IMR-90 (cell line): ENCODE measurements at regions not wholly inside any gene's neighbourhood (a gene's known extent, or its start where the extent isn't known, plus 50 kb on each side); places are given as distances from the start of the nearest gene placed in this dataset.

ENCODE experiments used
- ATAC-seq: fragments of 200-7000 bp; cut with Tn5 transposase; 2 replicates; pipeline ENCODE4 v1.9.1; 2020; ENCODE audit warnings: low read depth, mild to moderate bottlenecking, moderate library complexity
- BruUV-seq: library from RNA; stranded (reverse); fragments of 400-500 nt; replicated peaks from 2 replicates; lab custom pipeline; 2021; lab: Mats Ljungman, UMichigan
- CTCF ChIA-PET: fragments of 300-600 bp; formaldehyde crosslinking; extraction: SDS; loops from one replicate; lab custom pipeline; 2021; ENCODE audit warnings: antibody characterized with exemption; lab: Yijun Ruan, JAX
- POLR2A ChIA-PET: fragments of 300-600 bp; sonication (Branson Sonifier 250); formaldehyde crosslinking; loops from one replicate; lab custom pipeline; 2022; ENCODE audit warnings: antibody characterized with exemption; ENCODE audit not compliant: unreplicated experiment; lab: Charles Lee
- DNase-seq: peaks from one replicate; pipeline ENCODE4 v3.0.0; 2013
- H2AFZ ChIP-seq: replicated peaks from 2 replicates; pipeline ENCODE3; 2013; ENCODE audit warnings: low read length, mild to moderate bottlenecking; ENCODE audit not compliant: poor library complexity
- H2AK5ac ChIP-seq: 2 replicates; pipeline ENCODE4 v1.6.1; 2013; ENCODE audit warnings: low read depth, low read length, inconsistent platforms
- H2AK9ac ChIP-seq: replicated peaks from 2 replicates; pipeline ENCODE3; 2013; ENCODE audit warnings: mild to moderate bottlenecking, low read depth, low read length, moderate library complexity; ENCODE audit not compliant: poor library complexity
- H2BK120ac ChIP-seq: 2 replicates; pipeline ENCODE4 v1.6.1; 2013; ENCODE audit warnings: low read depth, low read length, inconsistent platforms
- H2BK15ac ChIP-seq: 3 replicates; pipeline ENCODE4 v1.6.1; 2013; ENCODE audit warnings: low read depth, low read length, inconsistent platforms
- H2BK20ac ChIP-seq: 2 replicates; pipeline ENCODE4 v1.6.1; 2013; ENCODE audit warnings: low read depth, mild to moderate bottlenecking, inconsistent platforms, low read length, moderate library complexity
- H2BK5ac ChIP-seq: 2 replicates; pipeline ENCODE4 v1.6.1; 2013; ENCODE audit warnings: mild to moderate bottlenecking, low read depth, low read length, inconsistent platforms; ENCODE audit not compliant: poor library complexity, severe bottlenecking
- H3K14ac ChIP-seq: replicated peaks from 2 replicates; pipeline ENCODE4 v1.6.1; 2013; ENCODE audit warnings: low read depth, low read length, inconsistent platforms
- H3K18ac ChIP-seq: 2 replicates; pipeline ENCODE4 v1.6.1; 2013; ENCODE audit warnings: low read depth, low read length, control low read depth
- H3K23ac ChIP-seq: 2 replicates; pipeline ENCODE4 v1.6.1; 2013; ENCODE audit warnings: low read depth, low read length, inconsistent platforms
- H3K27ac ChIP-seq: 2 replicates; pipeline ENCODE4 v1.5.1; 2013; ENCODE audit warnings: mild to moderate bottlenecking, control low read depth, low read length; ENCODE audit not compliant: insufficient read depth
- H3K27me3 ChIP-seq: 2 replicates; pipeline ENCODE4 v1.6.1; 2013; ENCODE audit warnings: low read length; ENCODE audit not compliant: control insufficient read depth, insufficient read depth
- H3K36me3 ChIP-seq: 2 replicates; pipeline ENCODE4 v1.6.1; 2013; ENCODE audit warnings: low read length, mixed read lengths; ENCODE audit not compliant: control insufficient read depth, insufficient read depth
- H3K4ac ChIP-seq: 2 replicates; pipeline ENCODE4 v1.6.1; 2013; ENCODE audit warnings: low read depth, low read length, inconsistent platforms
- H3K4me1 ChIP-seq: 2 replicates; pipeline ENCODE4 v1.6.1; 2013; ENCODE audit warnings: low read length, mixed read lengths; ENCODE audit not compliant: control insufficient read depth, insufficient read depth
- H3K4me2 ChIP-seq: 2 replicates; pipeline ENCODE4 v1.6.1; 2013; ENCODE audit warnings: low read depth, mild to moderate bottlenecking, control low read depth, low read length, moderate library complexity
- H3K4me3 ChIP-seq: 2 replicates; pipeline ENCODE4 v1.5.1; 2013; ENCODE audit warnings: low read depth, mild to moderate bottlenecking, control low read depth, low read length, moderate library complexity; ENCODE audit not compliant: insufficient read depth
- H3K56ac ChIP-seq: 2 replicates; pipeline ENCODE4 v1.6.1; 2013; ENCODE audit warnings: low read length, inconsistent platforms; ENCODE audit not compliant: insufficient read depth; ENCODE audit errors: extremely low read depth
- H3K79me1 ChIP-seq, 2 experiments: 2 replicates each; pipeline ENCODE4 v1.6.1; 2013; ENCODE audit warnings: low read length in 2 of 2, inconsistent platforms in 1 of 2, low read depth in 1 of 2
- H3K9ac ChIP-seq: 2 replicates; pipeline ENCODE4 v1.6.1; 2013; ENCODE audit warnings: low read depth, low read length, control low read depth
- H3K9me1 ChIP-seq: 2 replicates; pipeline ENCODE4 v1.6.1; 2013; ENCODE audit warnings: low read length, inconsistent platforms; ENCODE audit not compliant: insufficient read depth
- H3K9me3 ChIP-seq: 2 replicates; pipeline ENCODE4 v1.6.1; 2013; ENCODE audit warnings: low read length; ENCODE audit not compliant: control insufficient read depth, insufficient read depth
- H4K20me1 ChIP-seq: 2 replicates; pipeline ENCODE4 v1.6.1; 2013; ENCODE audit warnings: low read length, inconsistent platforms; ENCODE audit not compliant: insufficient read depth
- H4K5ac ChIP-seq: 2 replicates; pipeline ENCODE4 v1.6.1; 2013; ENCODE audit warnings: mild to moderate bottlenecking, low read depth, low read length, control low read depth
- H4K8ac ChIP-seq, 2 experiments: 2 replicates each; pipeline ENCODE4 v1.6.1; 2013; ENCODE audit warnings: low read depth in 2 of 2, low read length in 2 of 2, control low read depth in 1 of 2, inconsistent platforms in 1 of 2
- H4K91ac ChIP-seq: 2 replicates; pipeline ENCODE4 v1.6.1; 2013; ENCODE audit warnings: low read depth, low read length, inconsistent platforms; ENCODE audit not compliant: insufficient read depth
- BHLHE40 ChIP-seq: fragments of 150-350 bp; IDR thresholded peaks from 2 replicates; pipeline ENCODE4 v1.6.1; 2016; ENCODE audit warnings: mild to moderate bottlenecking, low read depth, low read length
- CEBPB ChIP-seq: IDR thresholded peaks from 2 replicates; pipeline ENCODE4 v1.6.1; 2012; ENCODE audit warnings: low read depth, low read length, improper control_type of control experiment
- CHD1 ChIP-seq: IDR thresholded peaks from 2 replicates; pipeline ENCODE4 v1.6.1; 2012; ENCODE audit warnings: low read depth, low read length, improper control_type of control experiment
- CTCF ChIP-seq: conservative IDR thresholded peaks from 2 replicates; pipeline ENCODE4 v1.5.1; 2012; ENCODE audit warnings: mild to moderate bottlenecking, low read depth, low read length, improper control_type of control experiment
- FOS ChIP-seq: fragments of 150-350 bp; IDR thresholded peaks from 2 replicates; pipeline ENCODE4 v1.6.1; 2016; ENCODE audit warnings: low read depth, low read length
- MAFK ChIP-seq: IDR thresholded peaks from 2 replicates; pipeline ENCODE4 v1.6.1; 2012; ENCODE audit warnings: low read depth, low read length, improper control_type of control experiment
- MAZ ChIP-seq: IDR thresholded peaks from 2 replicates; pipeline ENCODE4 v1.6.1; 2012; ENCODE audit warnings: low read depth, mild to moderate bottlenecking, low read length, improper control_type of control experiment, moderate library complexity, borderline replicate concordance
- MXI1 ChIP-seq: IDR thresholded peaks from 2 replicates; pipeline ENCODE4 v1.6.1; 2012; ENCODE audit warnings: low read depth, mild to moderate bottlenecking, low read length, moderate library complexity, borderline replicate concordance
- NFE2L2 ChIP-seq: fragments of 150-350 bp; IDR thresholded peaks from 2 replicates; pipeline ENCODE4 v1.6.1; 2016; ENCODE audit warnings: low read depth, mild to moderate bottlenecking, low read length
- POLR2A ChIP-seq: IDR thresholded peaks from 2 replicates; pipeline ENCODE4 v1.6.1; 2012; ENCODE audit warnings: mild to moderate bottlenecking, low read depth, low read length
- RAD21 ChIP-seq: IDR thresholded peaks from 2 replicates; pipeline ENCODE4 v1.6.1; 2012; ENCODE audit warnings: low read length, improper control_type of control experiment
- RCOR1 ChIP-seq: IDR thresholded peaks from 2 replicates; pipeline ENCODE4 v1.6.1; 2012; ENCODE audit warnings: mild to moderate bottlenecking, low read length, improper control_type of control experiment; ENCODE audit not compliant: insufficient replicate concordance
- RFX5 ChIP-seq: IDR thresholded peaks from 2 replicates; pipeline ENCODE4 v1.8.0; 2012; ENCODE audit warnings: low read depth, mild to moderate bottlenecking, low read length, moderate library complexity
- SMC3 ChIP-seq: fragments of 150-350 bp; IDR thresholded peaks from 2 replicates; pipeline ENCODE4 v1.6.1; 2016; ENCODE audit warnings: low read depth, mild to moderate bottlenecking, antibody characterized with exemption, low read length, moderate library complexity
- WGBS, 2 experiments: methylation state at CpG; one replicate each; pipeline versions ENCODE4 v1.1.5 to v1.1.7; 2013; ENCODE audit warnings: missing lambda C conversion rate in 2 of 2; ENCODE audit not compliant: insufficient read length in 1 of 2; ENCODE audit errors: extremely low coverage in 2 of 2; 5-methylcytosine and 5-hydroxymethylcytosine counted together
- dilution Hi-C: fragments of 300-500 bp; cut with HindIII; formaldehyde crosslinking; loops from one replicate; pipeline ENCODE4 v1.14.3; 2018; ENCODE audit warnings: low sequenced_read_pairs; ENCODE audit not compliant: unreplicated experiment
- in situ Hi-C: fragments of 300-500 bp; cut with MboI; formaldehyde crosslinking; loops from 3 replicates; pipeline ENCODE4 v1.14.3; 2019; ENCODE audit warnings: low sequenced_read_pairs, inconsistent platforms, mixed read lengths
- intact Hi-C: fragments of 100-400 bp; cut with micrococcal nuclease; formaldehyde crosslinking; loops from 2 replicates; pipeline ENCODE4 v1.10.0; 2022
- TF ChIP-seq, protein P1 (sequence below): fragments of 150-350 bp; IDR thresholded peaks from 2 replicates; pipeline ENCODE4 v1.6.1; 2017; ENCODE audit warnings: mild to moderate bottlenecking, antibody characterized with exemption, low read length, low read depth
- TF ChIP-seq, protein P2 (sequence below): fragments of 150-350 bp; IDR thresholded peaks from 2 replicates; pipeline ENCODE4 v1.6.1; 2016; ENCODE audit warnings: low read depth, mild to moderate bottlenecking, low read length, moderate library complexity, borderline replicate concordance

- H3K9me3 ChIP-seq: no peaks in the 10 kb centered on the region
- no peak overlapping the region for H3K9ac ChIP-seq
- no peak overlapping the region for H2BK5ac ChIP-seq
- H4K20me1 ChIP-seq: no peaks in the 10 kb centered on the region
- no peaks in the 10 kb centered on the region for H3K36me3 ChIP-seq
- no peak overlapping the region for H2AK5ac ChIP-seq
- H2BK20ac ChIP-seq: no peak overlapping the region
- no peak overlapping the region for H4K8ac ChIP-seq
- H3K4ac ChIP-seq: no peak overlapping the region
- no peak overlapping the region for H3K4me2 ChIP-seq
- H2BK120ac ChIP-seq: no peak overlapping the region
- DNase-seq (no peak), ATAC-seq (no peak)
- H3K56ac ChIP-seq: no peak overlapping the region
- CTCF ChIA-PET: no interaction called here
- POLR2A ChIA-PET: no interaction called here
- H2AFZ ChIP-seq: no peak overlapping the region
- TF ChIP-seq NFE2L2: no peak
- TF ChIP-seq MXI1: no peak
- no peak for TF ChIP-seq RCOR1
- no peak for TF ChIP-seq FOS
- TF ChIP-seq CTCF: no peak
- no peak for TF ChIP-seq BHLHE40
- no peak for TF ChIP-seq RFX5
- TF ChIP-seq, protein P1, sequence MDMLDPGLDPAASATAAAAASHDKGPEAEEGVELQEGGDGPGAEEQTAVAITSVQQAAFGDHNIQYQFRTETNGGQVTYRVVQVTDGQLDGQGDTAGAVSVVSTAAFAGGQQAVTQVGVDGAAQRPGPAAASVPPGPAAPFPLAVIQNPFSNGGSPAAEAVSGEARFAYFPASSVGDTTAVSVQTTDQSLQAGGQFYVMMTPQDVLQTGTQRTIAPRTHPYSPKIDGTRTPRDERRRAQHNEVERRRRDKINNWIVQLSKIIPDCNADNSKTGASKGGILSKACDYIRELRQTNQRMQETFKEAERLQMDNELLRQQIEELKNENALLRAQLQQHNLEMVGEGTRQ: no peak
- TF ChIP-seq POLR2A: no peak
- TF ChIP-seq RAD21: no peak
- TF ChIP-seq CHD1: no peak
- TF ChIP-seq MAZ: no peak
- no peak for TF ChIP-seq CEBPB
- no peak for TF ChIP-seq SMC3
- TF ChIP-seq MAFK: no peak
- TF ChIP-seq, protein P2, sequence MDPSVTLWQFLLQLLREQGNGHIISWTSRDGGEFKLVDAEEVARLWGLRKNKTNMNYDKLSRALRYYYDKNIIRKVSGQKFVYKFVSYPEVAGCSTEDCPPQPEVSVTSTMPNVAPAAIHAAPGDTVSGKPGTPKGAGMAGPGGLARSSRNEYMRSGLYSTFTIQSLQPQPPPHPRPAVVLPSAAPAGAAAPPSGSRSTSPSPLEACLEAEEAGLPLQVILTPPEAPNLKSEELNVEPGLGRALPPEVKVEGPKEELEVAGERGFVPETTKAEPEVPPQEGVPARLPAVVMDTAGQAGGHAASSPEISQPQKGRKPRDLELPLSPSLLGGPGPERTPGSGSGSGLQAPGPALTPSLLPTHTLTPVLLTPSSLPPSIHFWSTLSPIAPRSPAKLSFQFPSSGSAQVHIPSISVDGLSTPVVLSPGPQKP: no peak
- in situ Hi-C loops: no loop called here
- H4K91ac ChIP-seq: no peak overlapping the region
- no peaks in the 10 kb centered on the region for H3K9me1 ChIP-seq
- no peak overlapping the region for H3K27ac ChIP-seq
- H3K27me3 ChIP-seq: peaks cover under 1% of the 10 kb centered on the region; the same call in 1 of the 2 replicates
- no peaks in the 10 kb centered on the region for H3K79me1 ChIP-seq
- H3K4me1 ChIP-seq: no peaks in the 10 kb centered on the region; the same call in 1 of the 2 replicates
- no TSS peak for BruUV-seq
- intact Hi-C loops: no loop called here
- dilution Hi-C loops: no loop called here
- no peak overlapping the region for H2BK15ac ChIP-seq
- no peak overlapping the region for H3K23ac ChIP-seq
- no peak overlapping the region for H4K5ac ChIP-seq
- no peak overlapping the region for H3K4me3 ChIP-seq
- H3K14ac ChIP-seq: no peak overlapping the region
- no peak overlapping the region for H3K18ac ChIP-seq
- H2AK9ac ChIP-seq: no peak overlapping the region
- no CpG with 5 or more reads among the region's 3 CpGs for WGBS, 2 experiments
Observed at GRCh38 chr7:25665903-25666670, 437.8 kb upstream of the NPVF start.
